ENCODE measurements at regions not wholly inside any gene's neighbourhood (a gene's known extent, or its start where the extent isn't known, plus 50 kb on each side); places are given as distances from the start of the nearest gene placed in this dataset.

DNA sequence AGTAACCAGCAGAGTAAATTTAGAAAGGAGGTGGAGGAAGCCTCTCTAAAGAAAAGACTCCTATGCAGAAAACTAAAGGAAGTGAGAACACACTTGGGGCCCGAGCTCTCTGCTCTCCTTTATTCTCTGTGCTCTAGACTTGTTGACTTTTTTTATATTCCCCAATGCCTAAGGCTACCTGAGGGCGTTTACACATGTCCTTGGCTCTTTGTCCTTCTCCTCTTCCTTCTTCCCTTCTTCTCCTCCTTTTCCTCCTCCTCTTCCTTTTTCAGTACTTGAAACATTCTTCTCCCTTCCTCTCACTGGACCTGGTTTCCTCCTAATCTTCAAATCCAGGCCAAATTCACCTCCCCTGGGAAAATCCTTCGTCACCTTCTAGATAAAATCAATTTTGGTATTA, 256.4 kb upstream of the TRPC7 start:
- Mint-ChIP-seq H3K27me3 (no peaks in the 10 kb centered on the region), H3K36me3 (ENCODE audit: low read depth) (no peaks in the 10 kb centered on the region), H3K9me3 (no peaks in the 10 kb centered on the region), H3K4me1 (ENCODE audit: low read depth) (no peaks in the 10 kb centered on the region), H3K27ac (no peak overlapping the region), H3K4me3 (no peak overlapping the region)
- intact Hi-C loops (cut with micrococcal nuclease): no loop called here
- TF ChIP-seq, protein P1, sequence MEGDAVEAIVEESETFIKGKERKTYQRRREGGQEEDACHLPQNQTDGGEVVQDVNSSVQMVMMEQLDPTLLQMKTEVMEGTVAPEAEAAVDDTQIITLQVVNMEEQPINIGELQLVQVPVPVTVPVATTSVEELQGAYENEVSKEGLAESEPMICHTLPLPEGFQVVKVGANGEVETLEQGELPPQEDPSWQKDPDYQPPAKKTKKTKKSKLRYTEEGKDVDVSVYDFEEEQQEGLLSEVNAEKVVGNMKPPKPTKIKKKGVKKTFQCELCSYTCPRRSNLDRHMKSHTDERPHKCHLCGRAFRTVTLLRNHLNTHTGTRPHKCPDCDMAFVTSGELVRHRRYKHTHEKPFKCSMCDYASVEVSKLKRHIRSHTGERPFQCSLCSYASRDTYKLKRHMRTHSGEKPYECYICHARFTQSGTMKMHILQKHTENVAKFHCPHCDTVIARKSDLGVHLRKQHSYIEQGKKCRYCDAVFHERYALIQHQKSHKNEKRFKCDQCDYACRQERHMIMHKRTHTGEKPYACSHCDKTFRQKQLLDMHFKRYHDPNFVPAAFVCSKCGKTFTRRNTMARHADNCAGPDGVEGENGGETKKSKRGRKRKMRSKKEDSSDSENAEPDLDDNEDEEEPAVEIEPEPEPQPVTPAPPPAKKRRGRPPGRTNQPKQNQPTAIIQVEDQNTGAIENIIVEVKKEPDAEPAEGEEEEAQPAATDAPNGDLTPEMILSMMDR (IDR thresholded peaks at IDR 0.05): no peak
- POLR2A ChIA-PET: no interaction called here
- ATAC-seq (no peak), DNase-seq (no peak)
- CTCF ChIA-PET: no interaction called here

DNA sequence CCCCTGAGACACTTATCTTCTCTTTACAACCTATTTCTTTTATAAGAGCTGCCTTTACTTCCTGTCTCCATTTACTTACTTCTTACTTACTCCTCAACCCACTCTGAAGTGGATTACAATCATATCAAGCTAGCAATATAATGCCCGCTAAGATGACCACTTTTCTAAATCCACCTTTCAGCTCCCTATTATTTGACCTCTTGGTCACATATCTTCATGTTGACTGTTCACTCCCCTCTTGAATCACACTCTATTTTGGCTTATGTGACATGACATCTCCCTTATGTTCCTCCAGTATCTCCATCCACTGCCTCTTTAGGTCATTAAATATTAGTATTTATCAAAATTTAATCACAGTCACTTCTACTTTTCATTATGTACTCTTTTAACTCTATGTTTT, 255.3 kb upstream of the TRPC7 start:
- H3K4me1 Mint-ChIP-seq (ENCODE audit: low read depth): no peaks in the 10 kb centered on the region
- ChIA-PET CTCF (no interaction called here), POLR2A (no interaction called here)
- DNase-seq: no peak
- H3K27ac Mint-ChIP-seq: no peak overlapping the region
- H3K36me3 Mint-ChIP-seq (ENCODE audit: low read depth): no peaks in the 10 kb centered on the region
- intact Hi-C loops (cut with micrococcal nuclease): no loop called here
- H3K27me3 Mint-ChIP-seq: no peaks in the 10 kb centered on the region
- no peak overlapping the region for H3K4me3 Mint-ChIP-seq
- TF ChIP-seq, protein P1 (IDR thresholded peaks at IDR 0.05): no peak
- ATAC-seq: no peak
- H3K9me3 Mint-ChIP-seq: no peaks in the 10 kb centered on the region

DNA sequence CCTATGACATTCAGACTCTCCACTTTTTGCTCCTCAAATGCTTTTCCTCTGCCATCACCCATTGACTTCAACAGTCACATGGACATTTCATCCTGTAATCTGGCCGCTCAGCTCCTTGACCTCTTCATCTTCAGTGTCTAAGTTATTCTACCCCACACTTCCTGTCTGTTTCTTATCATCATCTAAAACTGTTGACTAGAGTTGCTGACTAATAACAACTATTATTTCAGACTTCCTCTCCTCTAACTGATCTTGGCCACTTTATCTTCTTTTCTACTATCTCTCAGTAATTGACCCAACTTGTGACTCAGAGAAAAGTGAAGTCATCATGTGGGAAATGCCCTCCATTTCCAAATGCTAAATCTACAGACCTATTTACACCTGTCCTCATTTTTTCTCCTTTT, 254.7 kb upstream of the TRPC7 start:
- POLR2A ChIA-PET: no interaction called here
- no peaks in the 10 kb centered on the region for H3K36me3 Mint-ChIP-seq (ENCODE audit: low read depth)
- CTCF ChIA-PET: no interaction called here
- no peak overlapping the region for H3K4me3 Mint-ChIP-seq
- H3K27ac Mint-ChIP-seq: no peak overlapping the region
- ATAC-seq (no peak), DNase-seq (no peak)
- intact Hi-C loops (cut with micrococcal nuclease): no loop called here
- no peaks in the 10 kb centered on the region for H3K27me3 Mint-ChIP-seq
- no peaks in the 10 kb centered on the region for H3K4me1 Mint-ChIP-seq (ENCODE audit: low read depth)
- H3K9me3 Mint-ChIP-seq: no peaks in the 10 kb centered on the region
- TF ChIP-seq, protein P1 (IDR thresholded peaks at IDR 0.05): no peak

DNA sequence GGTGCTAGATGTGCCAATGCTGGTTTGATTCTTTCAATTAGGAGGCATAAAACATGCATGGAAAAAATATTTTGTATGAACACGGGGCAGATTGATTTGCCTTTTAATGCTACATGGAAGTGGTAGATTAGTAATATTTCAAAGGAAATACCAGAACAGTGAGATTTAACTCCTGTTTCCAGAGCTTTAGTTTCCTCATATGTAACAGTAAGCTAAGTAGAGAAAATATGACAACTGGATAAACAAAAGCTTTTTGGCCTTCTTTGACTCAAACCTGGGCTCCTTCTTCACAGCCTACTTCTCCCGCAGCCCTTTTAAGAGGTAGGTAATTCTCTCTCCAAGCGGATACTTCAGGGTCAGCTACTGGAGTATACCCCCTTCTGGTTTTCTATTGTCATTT, 254.2 kb upstream of the TRPC7 start:
- no peak overlapping the region for H3K27ac Mint-ChIP-seq

DNA sequence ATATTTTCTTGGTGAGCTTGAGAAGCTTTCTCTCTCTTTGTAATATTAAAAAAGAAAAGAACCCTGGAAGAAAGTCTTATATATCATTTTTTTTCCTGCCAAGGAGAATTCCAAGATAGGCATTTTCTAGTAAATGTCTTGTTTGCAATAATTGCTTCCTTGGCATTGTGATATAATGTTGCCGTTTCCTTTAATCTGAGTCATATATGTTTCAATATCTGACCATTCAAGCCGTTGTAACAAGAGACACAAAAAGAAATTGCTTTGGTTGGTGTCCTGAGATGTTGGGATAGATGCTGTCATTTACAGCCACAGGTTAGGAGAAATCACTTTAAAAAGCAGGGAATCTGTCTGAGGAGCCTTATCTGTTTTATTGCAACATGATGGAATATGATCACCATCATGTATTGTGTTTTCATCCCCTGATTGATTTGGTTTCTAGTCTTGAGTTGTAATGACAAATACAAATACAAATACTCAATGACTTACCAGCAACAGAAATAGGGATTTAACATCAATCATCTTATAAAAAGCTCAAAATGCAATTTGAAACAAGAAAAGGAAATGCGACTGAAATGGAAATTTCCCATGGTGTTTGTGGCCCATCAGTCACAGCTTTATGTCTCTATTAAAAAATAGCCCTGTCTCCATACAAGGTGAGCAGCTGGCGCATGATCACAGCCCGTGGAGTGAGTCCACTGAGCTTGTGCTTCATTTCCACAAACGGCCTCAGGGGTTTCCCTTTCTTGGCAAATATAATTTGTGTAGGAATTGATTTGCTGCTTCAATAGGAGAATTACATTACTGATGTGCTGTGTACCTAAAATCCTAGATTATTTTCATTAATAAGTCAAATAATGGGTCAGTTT, 250.1 kb upstream of the TRPC7 start:
- DNase-seq (no peak), ATAC-seq (no peak)
- Mint-ChIP-seq H3K4me3 (no peak overlapping the region), H3K4me1 (ENCODE audit: low read depth) (no peaks in the 10 kb centered on the region), H3K27ac (no peak overlapping the region), H3K9me3 (no peaks in the 10 kb centered on the region), H3K27me3 (no peaks in the 10 kb centered on the region), H3K36me3 (ENCODE audit: low read depth) (no peaks in the 10 kb centered on the region)
- TF ChIP-seq, protein P1 (IDR thresholded peaks at IDR 0.05): no peak
- intact Hi-C loops (cut with micrococcal nuclease): no loop called here
- ChIA-PET CTCF (no interaction called here), POLR2A (no interaction called here)

More for the DNA sequence above, 254.2 kb upstream of the TRPC7 start:
- no peaks in the 10 kb centered on the region for H3K27me3 Mint-ChIP-seq
- H3K4me3 Mint-ChIP-seq: no peak overlapping the region
- ATAC-seq: no peak
- no peaks in the 10 kb centered on the region for H3K9me3 Mint-ChIP-seq
- ChIA-PET CTCF (no interaction called here), POLR2A (no interaction called here)
- no peaks in the 10 kb centered on the region for H3K36me3 Mint-ChIP-seq (ENCODE audit: low read depth)
- intact Hi-C loops (cut with micrococcal nuclease): no loop called here
- TF ChIP-seq, protein P1 (IDR thresholded peaks at IDR 0.05): no peak
- H3K4me1 Mint-ChIP-seq (ENCODE audit: low read depth): no peaks in the 10 kb centered on the region
- no peak for DNase-seq
